Tibial artery (tissue), 4 donors: ENCODE measurements at regions not wholly inside any gene's neighbourhood (a gene's known extent, or its start where the extent isn't known, plus 50 kb on each side); places are given as distances from the start of the nearest gene placed in this dataset.

ENCODE experiments used
- DNase-seq, 2 donors: peaks; one replicate each; pipeline ENCODE4 v3.0.0-alpha.2; 2019
- H3K27ac ChIP-seq, 2 donors: fragments of 200-600 bp; sonication (generic) in 1 of 2; 1 replicate in 1 of 2; 2 replicates in 1 of 2; pipeline ENCODE4 v1.5.1; 2018 to 2019; ENCODE audit warnings: mild to moderate bottlenecking in 1 of 2
- H3K27me3 ChIP-seq, 2 donors: fragments of 200-600 bp; sonication (generic) in 1 of 2; one replicate each; pipeline versions ENCODE4 v1.5.1 to v1.6.0; 2016 to 2019
- H3K36me3 ChIP-seq, 3 donors: fragments of 200-600 bp; sonication (generic) in 2 of 3; one replicate each; pipeline ENCODE4 v1.5.1; 2016 to 2019; ENCODE audit warnings: mild to moderate bottlenecking in 2 of 3
- H3K4me1 ChIP-seq, 4 donors: fragments of 200-600 bp; sonication (generic) in 2 of 4; 1 replicate in 3 of 4; 2 replicates in 1 of 4; pipeline ENCODE4 v1.5.1; 2016 to 2019
- H3K4me3 ChIP-seq, 2 donors: fragments of 200-600 bp; sonication (generic) in 1 of 2; 1 replicate in 1 of 2; 2 replicates in 1 of 2; pipeline ENCODE4 v1.5.1; 2018 to 2019; ENCODE audit warnings: mild to moderate bottlenecking in 2 of 2
- H3K9me3 ChIP-seq, 3 donors: fragments of 200-600 bp; sonication (generic) in 1 of 3; one replicate each; pipeline ENCODE4 v1.5.1; 2016 to 2019
- intact Hi-C: fragments of 100-400 bp; cut with DNase I; formaldehyde crosslinking; loops from one replicate; pipeline ENCODE4 v1.15.0; 2023; ENCODE audit warnings: low total_unique reads
- TF ChIP-seq, protein P1 (sequence below), 2 experiments: fragments of 200-600 bp in 1 of 2; fragments of 450-650 bp in 1 of 2; IDR thresholded peaks; one replicate each; pipeline ENCODE4 v1.5.1; 2017 to 2019; ENCODE audit warnings: antibody characterized with exemption in 2 of 2, mild to moderate bottlenecking in 1 of 2, moderate library complexity in 1 of 2

DNA sequence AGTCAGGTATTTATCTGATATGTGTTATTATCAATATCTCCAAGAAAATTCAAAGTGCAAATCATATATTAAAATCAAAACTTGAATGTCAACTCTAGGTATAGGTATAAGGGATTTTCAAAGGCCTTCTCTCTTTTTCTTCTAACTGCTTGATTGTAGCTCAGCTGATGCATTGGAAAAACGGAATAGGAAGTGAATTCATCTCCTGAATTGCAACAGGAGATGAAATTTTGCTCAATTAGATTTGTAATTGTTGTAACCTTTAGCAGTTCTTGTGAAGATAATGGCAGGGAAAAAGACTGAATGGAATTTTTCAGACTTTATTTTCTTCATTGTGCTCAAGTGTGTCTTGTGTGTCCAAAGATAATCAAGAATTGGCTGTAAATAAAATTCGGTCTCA, 190.2 kb upstream of the KCNJ16 start:
- Histone ChIP-seq H3K27ac (no peak overlapping the region), H3K4me3 (no peak overlapping the region), H3K9me3 (no peaks in the 10 kb centered on the region), H3K27me3 (no peaks in the 10 kb centered on the region), H3K4me1 (no peaks in the 10 kb centered on the region), H3K36me3 (no peaks in the 10 kb centered on the region)
- no peak for DNase-seq
- intact Hi-C loops: no loop called here
- TF ChIP-seq, protein P1, sequence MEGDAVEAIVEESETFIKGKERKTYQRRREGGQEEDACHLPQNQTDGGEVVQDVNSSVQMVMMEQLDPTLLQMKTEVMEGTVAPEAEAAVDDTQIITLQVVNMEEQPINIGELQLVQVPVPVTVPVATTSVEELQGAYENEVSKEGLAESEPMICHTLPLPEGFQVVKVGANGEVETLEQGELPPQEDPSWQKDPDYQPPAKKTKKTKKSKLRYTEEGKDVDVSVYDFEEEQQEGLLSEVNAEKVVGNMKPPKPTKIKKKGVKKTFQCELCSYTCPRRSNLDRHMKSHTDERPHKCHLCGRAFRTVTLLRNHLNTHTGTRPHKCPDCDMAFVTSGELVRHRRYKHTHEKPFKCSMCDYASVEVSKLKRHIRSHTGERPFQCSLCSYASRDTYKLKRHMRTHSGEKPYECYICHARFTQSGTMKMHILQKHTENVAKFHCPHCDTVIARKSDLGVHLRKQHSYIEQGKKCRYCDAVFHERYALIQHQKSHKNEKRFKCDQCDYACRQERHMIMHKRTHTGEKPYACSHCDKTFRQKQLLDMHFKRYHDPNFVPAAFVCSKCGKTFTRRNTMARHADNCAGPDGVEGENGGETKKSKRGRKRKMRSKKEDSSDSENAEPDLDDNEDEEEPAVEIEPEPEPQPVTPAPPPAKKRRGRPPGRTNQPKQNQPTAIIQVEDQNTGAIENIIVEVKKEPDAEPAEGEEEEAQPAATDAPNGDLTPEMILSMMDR (IDR thresholded peaks at IDR 0.05): no peak

DNA sequence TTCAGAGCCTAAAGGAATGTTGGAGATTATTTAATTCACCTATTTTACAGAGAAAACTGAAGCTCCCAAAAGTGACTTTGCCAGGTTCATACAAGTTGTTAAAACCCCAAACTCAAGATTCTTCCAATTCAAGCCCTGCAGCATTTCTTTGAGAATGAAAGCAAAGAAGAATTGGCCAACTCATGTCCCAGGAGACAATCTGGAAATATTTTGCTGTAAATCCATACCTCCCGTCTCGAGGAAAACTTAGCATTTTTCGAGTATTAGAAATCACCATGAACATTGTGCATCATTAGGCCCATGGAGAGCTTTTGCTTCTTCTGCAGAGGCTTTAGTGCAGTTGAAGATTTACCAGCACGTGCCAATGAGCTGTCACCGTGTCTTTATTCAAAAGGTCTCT, 176.4 kb upstream of the KCNJ16 start:
- intact Hi-C loops: no loop called here
- Histone ChIP-seq H3K27me3 (no peaks in the 10 kb centered on the region), H3K4me1 (no peaks in the 10 kb centered on the region), H3K9me3 (no peaks in the 10 kb centered on the region), H3K27ac (no peak overlapping the region), H3K36me3 (no peaks in the 10 kb centered on the region), H3K4me3 (no peak overlapping the region)
- TF ChIP-seq, protein P1 (IDR thresholded peaks at IDR 0.05): no peak
- DNase-seq: no peak

DNA sequence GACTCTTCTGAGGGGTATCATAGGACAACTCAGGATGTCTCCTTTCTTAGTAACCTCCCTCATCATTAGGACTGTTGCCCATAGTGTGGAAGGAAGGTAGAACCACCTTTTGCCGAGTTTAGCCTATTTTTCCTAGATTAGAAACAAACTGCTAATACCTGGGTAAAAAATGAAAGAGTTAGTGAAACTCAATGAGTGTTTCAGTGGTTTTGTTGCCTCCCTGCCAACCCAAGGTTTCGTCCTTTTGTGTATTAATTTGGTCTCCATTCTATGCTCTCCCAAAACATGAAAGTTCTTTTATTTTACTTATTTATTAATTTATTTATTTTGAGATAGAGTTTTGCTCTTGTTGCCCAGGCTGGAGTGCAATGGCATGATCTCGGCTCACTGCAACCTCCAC, 174.9 kb upstream of the KCNJ16 start:
- DNase-seq: no peak
- Histone ChIP-seq H3K9me3 (no peaks in the 10 kb centered on the region), H3K4me3 (no peak overlapping the region), H3K27ac (no peak overlapping the region), H3K4me1 (no peaks in the 10 kb centered on the region), H3K36me3 (no peaks in the 10 kb centered on the region), H3K27me3 (no peaks in the 10 kb centered on the region)
- TF ChIP-seq, protein P1 (IDR thresholded peaks at IDR 0.05): no peak
- intact Hi-C loops: no loop called here

- Histone ChIP-seq H3K9me3 (no peaks in the 10 kb centered on the region), H3K4me3 (no peak overlapping the region), H3K27me3 (no peaks in the 10 kb centered on the region), H3K27ac (no peak overlapping the region), H3K36me3 (no peaks in the 10 kb centered on the region), H3K4me1 (no peaks in the 10 kb centered on the region)
- TF ChIP-seq, protein P1 (IDR thresholded peaks at IDR 0.05): no peak
- DNase-seq: no peak
- intact Hi-C loops: no loop called here
Measured at GRCh38 chr17:69900829-69901228, 174.2 kb upstream of the KCNJ16 start.

DNA sequence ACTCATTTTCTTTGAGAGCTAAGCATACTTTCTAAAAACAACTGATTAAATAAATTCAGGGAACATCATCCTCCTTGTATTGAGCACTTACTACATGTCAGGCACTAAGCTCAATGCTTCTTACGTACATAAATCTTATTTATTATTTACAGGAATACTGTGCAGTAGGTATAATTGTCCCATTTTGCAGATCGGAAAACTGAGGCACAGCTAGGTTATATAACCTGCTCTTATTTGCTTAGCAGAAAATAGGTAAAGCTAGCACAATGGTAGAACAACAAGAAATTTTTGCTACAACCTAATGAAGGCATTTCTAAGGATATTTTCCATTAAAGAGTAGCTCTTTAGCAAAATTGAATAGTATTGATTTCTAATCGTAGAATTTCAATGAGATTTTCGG, 168.7 kb upstream of the KCNJ16 start:
- TF ChIP-seq, protein P1 (IDR thresholded peaks at IDR 0.05): no peak
- Histone ChIP-seq H3K4me3 (no peak overlapping the region), H3K27ac (no peak overlapping the region), H3K36me3 (no peaks in the 10 kb centered on the region), H3K27me3 (no peaks in the 10 kb centered on the region), H3K4me1 (peaks cover 0 to 24% (median 3%) of the 10 kb centered on the region in 4 donors), H3K9me3 (no peaks in the 10 kb centered on the region)
- intact Hi-C loops: no loop called here
- DNase-seq: no peak
